ENCODE measurements at regions not wholly inside any gene's neighbourhood (a gene's known extent, or its start where the extent isn't known, plus 50 kb on each side); places are given as distances from the start of the nearest gene placed in this dataset.

DNA sequence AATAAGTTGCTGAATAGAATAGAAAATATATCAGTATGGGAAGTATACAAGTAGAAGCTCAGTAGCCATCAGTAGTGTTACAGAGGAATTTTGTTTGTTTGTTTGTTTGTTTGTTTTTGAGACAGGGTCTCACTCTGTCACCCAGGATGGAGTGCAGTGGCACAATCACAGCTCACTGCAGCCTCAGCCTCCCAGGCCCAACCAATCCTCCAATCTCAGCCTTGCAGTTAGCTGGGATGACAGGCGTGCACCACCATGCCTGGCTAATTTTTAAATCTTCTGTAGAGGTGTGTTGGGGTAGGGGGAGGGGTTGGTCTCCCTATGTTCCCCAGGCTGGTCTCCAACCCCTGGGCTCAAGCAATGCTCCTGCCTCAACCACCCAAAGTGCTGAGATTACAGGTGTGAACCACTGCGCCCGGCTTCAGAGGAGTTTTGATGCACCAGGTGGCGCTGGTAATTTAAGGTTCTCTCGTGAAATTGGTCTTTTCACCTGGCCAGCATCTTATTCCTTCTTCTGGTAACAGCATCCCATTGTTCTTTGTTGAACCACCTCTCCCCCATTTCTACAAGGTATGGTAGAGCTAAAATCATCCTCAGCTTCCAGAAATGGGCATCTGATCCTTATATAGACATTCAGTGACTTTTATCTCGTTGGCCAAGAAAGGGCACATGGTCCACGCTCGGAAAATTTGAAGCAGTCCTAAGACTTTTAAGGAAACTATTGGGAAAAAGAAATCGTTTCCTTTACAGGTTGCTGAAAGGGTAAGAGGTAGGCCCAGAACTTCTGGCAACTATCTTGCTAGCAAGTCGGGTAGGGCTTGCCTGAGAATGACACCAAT lies 157.1 kb downstream of the ARRDC3 start:
- Histone ChIP-seq H3K27ac (ENCODE audit: low read depth, low read length) (no peak overlapping the region), H3K9ac (ENCODE audit: extremely low read depth, low read length, poor library complexity, severe bottlenecking) (no peak overlapping the region), H3K4me1 (ENCODE audit: control insufficient read depth, insufficient read depth, low read length) (no peaks in the 10 kb centered on the region), H3K36me3 (ENCODE audit: control insufficient read depth, insufficient read depth, low read length) (no peaks in the 10 kb centered on the region), H3K27me3 (ENCODE audit: control insufficient read depth, insufficient read depth, low read length, poor library complexity, severe bottlenecking) (no peaks in the 10 kb centered on the region), H3K4me3 (ENCODE audit: low read length) (no peak overlapping the region), H3K9me3 (ENCODE audit: control insufficient read depth, low read length) (peaks cover 3% of the 10 kb centered on the region)
- DNase-seq = peak; percentile 90
- H3K4me1 Mint-ChIP-seq = peaks cover 2% of the 10 kb centered on the region
- no peak overlapping the region for H3K4me3 Mint-ChIP-seq
- WGBS, 2 experiments (ENCODE audit: insufficient coverage in 1 of 2, insufficient read length in 1 of 2) = 54 to 80% methylated on average over 5 to 10 of the region's 10 CpGs
- H3K27me3 Mint-ChIP-seq (ENCODE audit: insufficient read depth) = no peaks in the 10 kb centered on the region
- peaks cover 13% of the 10 kb centered on the region for H3K9me3 Mint-ChIP-seq
- no peak overlapping the region for H3K27ac Mint-ChIP-seq
- TF ChIP-seq CTCF (conservative IDR thresholded peaks at IDR 0.05) = peak; percentile 86
- H3K36me3 Mint-ChIP-seq (ENCODE audit: low read depth) = no peaks in the 10 kb centered on the region

- Mint-ChIP-seq H3K4me1 (peaks cover 2% of the 10 kb centered on the region), H3K36me3 (ENCODE audit: low read depth) (no peaks in the 10 kb centered on the region), H3K27me3 (ENCODE audit: insufficient read depth) (no peaks in the 10 kb centered on the region), H3K27ac (no peak overlapping the region), H3K9me3 (peaks cover 7% of the 10 kb centered on the region), H3K4me3 (no peak overlapping the region)
- 88 to 100% methylated on average over 1 to 2 of the region's 2 CpGs for WGBS, 2 experiments (ENCODE audit: insufficient coverage in 1 of 2, insufficient read length in 1 of 2)
- TF ChIP-seq CTCF (conservative IDR thresholded peaks at IDR 0.05) = no peak
- no peak for DNase-seq
- Histone ChIP-seq H3K27me3 (ENCODE audit: control insufficient read depth, insufficient read depth, low read length, poor library complexity, severe bottlenecking) (no peaks in the 10 kb centered on the region), H3K9ac (ENCODE audit: extremely low read depth, low read length, poor library complexity, severe bottlenecking) (no peak overlapping the region), H3K27ac (ENCODE audit: low read depth, low read length) (no peak overlapping the region), H3K4me1 (ENCODE audit: control insufficient read depth, insufficient read depth, low read length) (no peaks in the 10 kb centered on the region), H3K9me3 (ENCODE audit: control insufficient read depth, low read length) (peaks cover 3% of the 10 kb centered on the region), H3K4me3 (ENCODE audit: low read length) (no peak overlapping the region), H3K36me3 (ENCODE audit: control insufficient read depth, insufficient read depth, low read length) (no peaks in the 10 kb centered on the region)
These were observed 158.1 kb downstream of the ARRDC3 start for GRCh38 chr5:91224969-91225368.

GRCh38 chr5:91224456-91224855 lies 158.7 kb downstream of the ARRDC3 start:
- Histone ChIP-seq H3K9ac (ENCODE audit: extremely low read depth, low read length, poor library complexity, severe bottlenecking) (no peak overlapping the region), H3K4me3 (ENCODE audit: low read length) (no peak overlapping the region), H3K27ac (ENCODE audit: low read depth, low read length) (no peak overlapping the region), H3K9me3 (ENCODE audit: control insufficient read depth, low read length) (peaks cover 3% of the 10 kb centered on the region), H3K27me3 (ENCODE audit: control insufficient read depth, insufficient read depth, low read length, poor library complexity, severe bottlenecking) (no peaks in the 10 kb centered on the region), H3K36me3 (ENCODE audit: control insufficient read depth, insufficient read depth, low read length) (no peaks in the 10 kb centered on the region), H3K4me1 (ENCODE audit: control insufficient read depth, insufficient read depth, low read length) (no peaks in the 10 kb centered on the region)
- Mint-ChIP-seq H3K36me3 (ENCODE audit: low read depth) (no peaks in the 10 kb centered on the region), H3K9me3 (peaks cover 3% of the 10 kb centered on the region), H3K27ac (no peak overlapping the region), H3K27me3 (ENCODE audit: insufficient read depth) (no peaks in the 10 kb centered on the region), H3K4me1 (peaks cover 3% of the 10 kb centered on the region), H3K4me3 (no peak overlapping the region)
- no peak for DNase-seq
- WGBS, 2 experiments (ENCODE audit: insufficient coverage in 1 of 2, insufficient read length in 1 of 2) = 91% methylated on average over 1 of the region's 1 CpG; no CpG with 5 or more reads in 1 of the 2 experiments
- TF ChIP-seq CTCF (conservative IDR thresholded peaks at IDR 0.05) = no peak

All from endodermal cell (in vitro differentiated cells).